Astrocyte (in vitro differentiated cells and primary cell): ENCODE measurements at regions not wholly inside any gene's neighbourhood (a gene's known extent, or its start where the extent isn't known, plus 50 kb on each side); places are given as distances from the start of the nearest gene placed in this dataset.
"Not testable (repeated sequence)": the region's sequence is repeated elsewhere in the genome, so short reads cannot be mapped to it uniquely, and the experiment has no call there.

Experiments
- DNase-seq: peaks from one replicate; pipeline ENCODE4 v3.0.0-alpha.2; 2010; ENCODE audit warnings: low read depth
- FAIRE-seq: peaks from 2 replicates; lab custom pipeline; 2011; peaks lifted over from hg19 to GRCh38; lab: Jason Lieb, UNC
- H2AFZ ChIP-seq: 2 replicates; pipeline ENCODE4 v1.6.0; 2012; ENCODE audit warnings: low read depth, low read length, inconsistent platforms
- H3K27ac ChIP-seq: 2 replicates; pipeline ENCODE4 v1.5.1; 2011; ENCODE audit warnings: low read depth, low read length, inconsistent platforms
- H3K27me3 ChIP-seq: 2 replicates; pipeline ENCODE4 v1.6.0; 2011; ENCODE audit warnings: low read length, inconsistent platforms; ENCODE audit not compliant: insufficient read depth
- H3K36me3 ChIP-seq: 2 replicates; pipeline ENCODE4 v1.5.1; 2011; ENCODE audit warnings: low read length, inconsistent platforms; ENCODE audit not compliant: insufficient read depth
- H3K4me1 ChIP-seq: 2 replicates; pipeline ENCODE4 v1.5.1; 2011; ENCODE audit warnings: low read length, inconsistent platforms; ENCODE audit not compliant: insufficient read depth
- H3K4me2 ChIP-seq: 2 replicates; pipeline ENCODE4 v1.6.0; 2012; ENCODE audit warnings: low read length, inconsistent platforms
- H3K4me3 ChIP-seq: 2 replicates; pipeline ENCODE4 v1.5.1; 2011; ENCODE audit warnings: low read depth, mild to moderate bottlenecking, low read length, inconsistent platforms; ENCODE audit not compliant: insufficient read depth
- H3K79me2 ChIP-seq: 2 replicates; pipeline ENCODE4 v1.6.0; 2012; ENCODE audit warnings: mild to moderate bottlenecking, low read length, inconsistent platforms; ENCODE audit not compliant: insufficient read depth
- H3K9ac ChIP-seq: 2 replicates; pipeline ENCODE4 v1.6.0; 2012; ENCODE audit warnings: mild to moderate bottlenecking, low read length, inconsistent platforms
- H3K9me3 ChIP-seq: 2 replicates; pipeline ENCODE4 v1.5.1; 2012; ENCODE audit warnings: low read depth, mild to moderate bottlenecking, low read length, inconsistent platforms; ENCODE audit not compliant: insufficient read depth
- H4K20me1 ChIP-seq: 2 replicates; pipeline ENCODE4 v1.6.0; 2012; ENCODE audit warnings: low read length, inconsistent platforms; ENCODE audit not compliant: insufficient read depth
- H3K27ac Mint-ChIP-seq: one replicate; pipeline ENCODE4 v1.8.0; 2021; ENCODE audit warnings: mild to moderate bottlenecking, mixed read lengths; ENCODE audit not compliant: unreplicated experiment
- H3K27me3 Mint-ChIP-seq: one replicate; pipeline ENCODE4 v1.8.0; 2021; ENCODE audit warnings: low read depth, mixed read lengths; ENCODE audit not compliant: unreplicated experiment
- H3K36me3 Mint-ChIP-seq: one replicate; pipeline ENCODE4 v1.8.0; 2021; ENCODE audit warnings: low read depth, mixed read lengths; ENCODE audit not compliant: unreplicated experiment
- H3K4me1 Mint-ChIP-seq: one replicate; pipeline ENCODE4 v1.8.0; 2021; ENCODE audit warnings: low read depth, mixed read lengths; ENCODE audit not compliant: unreplicated experiment
- H3K4me3 Mint-ChIP-seq: one replicate; pipeline ENCODE4 v1.8.0; 2021; ENCODE audit warnings: mild to moderate bottlenecking, moderate library complexity, mixed read lengths; ENCODE audit not compliant: unreplicated experiment
- H3K9me3 Mint-ChIP-seq: one replicate; pipeline ENCODE4 v1.8.0; 2021; ENCODE audit warnings: mild to moderate bottlenecking, mixed read lengths; ENCODE audit not compliant: unreplicated experiment
- CTCF ChIP-seq: IDR thresholded peaks from 2 replicates; pipeline ENCODE4 v1.5.1; 2011; ENCODE audit warnings: low read depth, mild to moderate bottlenecking, inconsistent platforms, low read length, moderate library complexity; ENCODE audit not compliant: insufficient read depth
- EZH2 ChIP-seq: IDR thresholded peaks from 2 replicates; pipeline ENCODE4 v1.6.1; 2012; ENCODE audit warnings: mild to moderate bottlenecking, low read length, inconsistent platforms; ENCODE audit not compliant: insufficient read depth

GRCh38 chr10:122774231-122774630, 71.4 kb downstream of the CUZD1 start:
- H3K27ac ChIP-seq: no peak overlapping the region
- no peaks in the 10 kb centered on the region for H3K79me2 ChIP-seq
- no peak overlapping the region for H3K4me3 ChIP-seq
- H3K36me3 ChIP-seq: no peaks in the 10 kb centered on the region
- DNase-seq: no peak
- Mint-ChIP-seq H3K4me1 (no peaks in the 10 kb centered on the region), H3K4me3 (no peak overlapping the region), H3K9me3 (no peaks in the 10 kb centered on the region), H3K27me3 (peaks cover 18% of the 10 kb centered on the region), H3K36me3 (no peaks in the 10 kb centered on the region), H3K27ac (no peak overlapping the region)
- no peaks in the 10 kb centered on the region for H4K20me1 ChIP-seq
- H2AFZ ChIP-seq: no peak overlapping the region
- FAIRE-seq: no peak
- no peak for TF ChIP-seq EZH2
- TF ChIP-seq CTCF: no peak
- H3K4me2 ChIP-seq: no peak overlapping the region
- no peaks in the 10 kb centered on the region for H3K9me3 ChIP-seq
- no peaks in the 10 kb centered on the region for H3K27me3 ChIP-seq
- no peaks in the 10 kb centered on the region for H3K4me1 ChIP-seq
- H3K9ac ChIP-seq: no peak overlapping the region

- H2AFZ ChIP-seq, H3K4me3 Mint-ChIP-seq, H3K27ac Mint-ChIP-seq, H3K4me1 ChIP-seq, H3K9ac ChIP-seq, H3K4me1 Mint-ChIP-seq, H3K36me3 Mint-ChIP-seq, H3K36me3 ChIP-seq, H3K4me2 ChIP-seq, H3K9me3 Mint-ChIP-seq, H3K27me3 ChIP-seq, H3K79me2 ChIP-seq, DNase-seq, FAIRE-seq, H3K4me3 ChIP-seq, H3K9me3 ChIP-seq, H3K27ac ChIP-seq, H4K20me1 ChIP-seq: not testable (repeated sequence)
- peaks cover 17% of the 10 kb centered on the region for H3K27me3 Mint-ChIP-seq
Observed at GRCh38 chr10:122771404-122771803, 71.8 kb upstream of the C10orf120 start.

- Histone ChIP-seq H3K27ac (no peak overlapping the region), H3K4me1 (no peaks in the 10 kb centered on the region), H3K4me3 (no peak overlapping the region), H3K9ac (no peak overlapping the region), H3K27me3 (no peaks in the 10 kb centered on the region), H2AFZ (no peak overlapping the region), H4K20me1 (no peaks in the 10 kb centered on the region), H3K79me2 (no peaks in the 10 kb centered on the region), H3K4me2 (no peak overlapping the region), H3K36me3 (no peaks in the 10 kb centered on the region), H3K9me3 (no peaks in the 10 kb centered on the region)
- DNase-seq: no peak
- no peak overlapping the region for H3K4me3 Mint-ChIP-seq
- H3K27me3 Mint-ChIP-seq: peaks cover 18% of the 10 kb centered on the region
- no peak for TF ChIP-seq CTCF
- TF ChIP-seq EZH2: no peak
- FAIRE-seq: no peak
- H3K4me1 Mint-ChIP-seq: no peaks in the 10 kb centered on the region
- H3K36me3 Mint-ChIP-seq: no peaks in the 10 kb centered on the region
- no peaks in the 10 kb centered on the region for H3K9me3 Mint-ChIP-seq
- H3K27ac Mint-ChIP-seq: no peak overlapping the region
Observed at GRCh38 chr10:122768389-122768745, 68.7 kb upstream of the C10orf120 start.
